ENCODE measurements at regions not wholly inside any gene's neighbourhood (a gene's known extent, or its start where the extent isn't known, plus 50 kb on each side); places are given as distances from the start of the nearest gene placed in this dataset.

DNA sequence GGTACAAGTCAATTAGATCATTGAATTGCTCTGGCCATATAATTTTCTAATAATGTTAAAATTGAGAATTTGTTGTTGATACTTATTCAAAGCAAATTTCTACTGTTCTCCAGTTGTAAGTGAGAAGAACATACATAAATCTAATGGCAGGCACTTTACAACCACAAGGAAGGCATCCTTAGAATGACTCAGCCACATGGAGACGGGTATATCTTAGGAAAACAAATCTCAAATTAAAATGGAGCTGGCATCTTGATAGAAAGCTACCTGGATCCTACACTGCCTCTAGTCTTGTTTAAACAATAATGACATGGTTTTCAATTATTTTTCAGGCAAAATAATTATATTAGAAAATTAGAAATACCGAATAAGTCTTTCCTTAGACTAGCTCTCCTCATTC, 1183.7 kb upstream of the SORCS1 start:
- TF ChIP-seq, protein P1, sequence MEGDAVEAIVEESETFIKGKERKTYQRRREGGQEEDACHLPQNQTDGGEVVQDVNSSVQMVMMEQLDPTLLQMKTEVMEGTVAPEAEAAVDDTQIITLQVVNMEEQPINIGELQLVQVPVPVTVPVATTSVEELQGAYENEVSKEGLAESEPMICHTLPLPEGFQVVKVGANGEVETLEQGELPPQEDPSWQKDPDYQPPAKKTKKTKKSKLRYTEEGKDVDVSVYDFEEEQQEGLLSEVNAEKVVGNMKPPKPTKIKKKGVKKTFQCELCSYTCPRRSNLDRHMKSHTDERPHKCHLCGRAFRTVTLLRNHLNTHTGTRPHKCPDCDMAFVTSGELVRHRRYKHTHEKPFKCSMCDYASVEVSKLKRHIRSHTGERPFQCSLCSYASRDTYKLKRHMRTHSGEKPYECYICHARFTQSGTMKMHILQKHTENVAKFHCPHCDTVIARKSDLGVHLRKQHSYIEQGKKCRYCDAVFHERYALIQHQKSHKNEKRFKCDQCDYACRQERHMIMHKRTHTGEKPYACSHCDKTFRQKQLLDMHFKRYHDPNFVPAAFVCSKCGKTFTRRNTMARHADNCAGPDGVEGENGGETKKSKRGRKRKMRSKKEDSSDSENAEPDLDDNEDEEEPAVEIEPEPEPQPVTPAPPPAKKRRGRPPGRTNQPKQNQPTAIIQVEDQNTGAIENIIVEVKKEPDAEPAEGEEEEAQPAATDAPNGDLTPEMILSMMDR (IDR thresholded peaks at IDR 0.05; ENCODE audit: poor library complexity, severe bottlenecking): no peak
- TF ChIP-seq EP300 (conservative IDR thresholded peaks at IDR 0.05; ENCODE audit: poor library complexity, severe bottlenecking) (no peak), POLR2AphosphoS5 (IDR thresholded peaks at IDR 0.05) (no peak), SMC3 (conservative IDR thresholded peaks at IDR 0.05; ENCODE audit: poor library complexity) (no peak), RAD21 (conservative IDR thresholded peaks at IDR 0.05) (no peak), EZH2 (IDR thresholded peaks at IDR 0.05; ENCODE audit: borderline replicate concordance, insufficient read depth, low read length, poor library complexity, severe bottlenecking) (no peak)
- TF ChIP-seq, protein P2, sequence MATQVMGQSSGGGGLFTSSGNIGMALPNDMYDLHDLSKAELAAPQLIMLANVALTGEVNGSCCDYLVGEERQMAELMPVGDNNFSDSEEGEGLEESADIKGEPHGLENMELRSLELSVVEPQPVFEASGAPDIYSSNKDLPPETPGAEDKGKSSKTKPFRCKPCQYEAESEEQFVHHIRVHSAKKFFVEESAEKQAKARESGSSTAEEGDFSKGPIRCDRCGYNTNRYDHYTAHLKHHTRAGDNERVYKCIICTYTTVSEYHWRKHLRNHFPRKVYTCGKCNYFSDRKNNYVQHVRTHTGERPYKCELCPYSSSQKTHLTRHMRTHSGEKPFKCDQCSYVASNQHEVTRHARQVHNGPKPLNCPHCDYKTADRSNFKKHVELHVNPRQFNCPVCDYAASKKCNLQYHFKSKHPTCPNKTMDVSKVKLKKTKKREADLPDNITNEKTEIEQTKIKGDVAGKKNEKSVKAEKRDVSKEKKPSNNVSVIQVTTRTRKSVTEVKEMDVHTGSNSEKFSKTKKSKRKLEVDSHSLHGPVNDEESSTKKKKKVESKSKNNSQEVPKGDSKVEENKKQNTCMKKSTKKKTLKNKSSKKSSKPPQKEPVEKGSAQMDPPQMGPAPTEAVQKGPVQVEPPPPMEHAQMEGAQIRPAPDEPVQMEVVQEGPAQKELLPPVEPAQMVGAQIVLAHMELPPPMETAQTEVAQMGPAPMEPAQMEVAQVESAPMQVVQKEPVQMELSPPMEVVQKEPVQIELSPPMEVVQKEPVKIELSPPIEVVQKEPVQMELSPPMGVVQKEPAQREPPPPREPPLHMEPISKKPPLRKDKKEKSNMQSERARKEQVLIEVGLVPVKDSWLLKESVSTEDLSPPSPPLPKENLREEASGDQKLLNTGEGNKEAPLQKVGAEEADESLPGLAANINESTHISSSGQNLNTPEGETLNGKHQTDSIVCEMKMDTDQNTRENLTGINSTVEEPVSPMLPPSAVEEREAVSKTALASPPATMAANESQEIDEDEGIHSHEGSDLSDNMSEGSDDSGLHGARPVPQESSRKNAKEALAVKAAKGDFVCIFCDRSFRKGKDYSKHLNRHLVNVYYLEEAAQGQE (IDR thresholded peaks at IDR 0.05; ENCODE audit: borderline replicate concordance): no peak
